ENCODE measurements at regions not wholly inside any gene's neighbourhood (a gene's known extent, or its start where the extent isn't known, plus 50 kb on each side); places are given as distances from the start of the nearest gene placed in this dataset.

DNA sequence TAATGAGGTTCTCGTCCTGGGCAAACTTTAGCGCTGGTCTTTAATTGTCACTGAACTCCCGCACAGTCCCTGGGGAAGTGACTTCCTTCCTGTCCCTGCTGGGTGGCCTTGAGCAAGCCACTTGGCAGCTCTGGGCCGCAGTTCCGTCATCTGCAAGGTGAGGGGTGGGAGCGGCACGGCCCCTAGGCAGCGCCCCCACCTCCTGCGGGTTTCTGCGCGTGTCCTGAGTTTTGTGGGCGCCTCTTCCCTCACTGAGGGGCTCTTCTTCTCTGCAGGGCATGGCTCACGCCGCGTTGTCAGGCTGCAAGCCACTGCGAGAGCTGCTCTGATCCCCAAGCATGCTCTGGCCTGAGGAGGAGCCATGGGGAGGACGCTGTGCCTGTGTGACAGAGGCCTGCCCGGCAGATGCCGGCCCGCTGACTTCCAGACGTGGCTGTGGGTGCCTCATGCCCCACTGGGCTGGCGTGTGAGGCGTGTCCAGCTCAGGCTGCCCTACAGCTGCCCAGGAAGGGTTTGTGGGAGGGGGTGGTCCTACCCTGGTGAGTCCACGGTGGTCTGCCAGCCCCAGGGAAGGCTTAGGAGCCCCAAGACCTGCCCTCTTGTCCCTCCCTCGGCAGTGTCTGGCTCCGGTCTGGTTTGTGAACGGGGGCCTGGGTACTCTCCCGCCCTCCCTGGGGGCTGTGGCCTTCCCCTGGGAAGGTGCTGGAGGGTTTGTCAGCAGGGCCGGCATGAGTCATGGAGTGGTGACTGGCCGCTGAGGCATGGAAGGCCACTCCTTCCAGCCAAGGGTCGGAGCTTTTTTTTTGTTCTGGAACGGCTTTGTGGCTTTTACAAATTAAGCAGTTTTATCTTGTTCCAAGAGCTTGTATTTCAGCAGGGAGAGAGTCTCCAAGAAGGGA, 182.0 kb downstream of the SEC14L1 start:
- intact Hi-C loops (cut with DNase I) = no loop called here
- H3K27me3 ChIP-seq (ENCODE audit: control insufficient read depth in 1 of 2, insufficient read depth in 2 of 2, low read length in 1 of 2) = no peaks in the 10 kb centered on the region
- ATAC-seq (ENCODE audit: low FRiP score) = peak; percentile 86

GRCh38 chr17:77323413-77324171, 182.8 kb downstream of the SEC14L1 start:
- Histone ChIP-seq H3K4me3 (ENCODE audit: low read length in 2 of 2) (no peak overlapping the region), H3K27ac (ENCODE audit: low read depth in 1 of 2, low read length in 2 of 2) (peak overlapping the region; percentile 30 to 90), H3K4me1 (ENCODE audit: control insufficient read depth in 1 of 2, insufficient read depth in 2 of 2, low read length in 2 of 2) (peaks cover 0 to 2% of the 10 kb centered on the region in 2 donors), H3K36me3 (ENCODE audit: control insufficient read depth in 1 of 2, insufficient read depth in 2 of 2, low read length in 1 of 2) (no peaks in the 10 kb centered on the region), H3K9me3 (ENCODE audit: control insufficient read depth, low read length) (no peaks in the 10 kb centered on the region), H3K27me3 (ENCODE audit: control insufficient read depth in 1 of 2, insufficient read depth in 2 of 2, low read length in 1 of 2) (no peaks in the 10 kb centered on the region)
- ATAC-seq (ENCODE audit: low FRiP score) (peak; percentile 67), DNase-seq (peak in 1 of 2 donors; percentile 86)
- intact Hi-C loops (cut with DNase I) = no loop called here
- WGBS, 2 donors = 6 to 11% methylated on average over 34 to 36 of the region's 36 CpGs

More for the DNA sequence above, 182.0 kb downstream of the SEC14L1 start:
- Histone ChIP-seq H3K4me1 (ENCODE audit: control insufficient read depth in 1 of 2, insufficient read depth in 2 of 2, low read length in 2 of 2) (peaks cover 0 to 2% of the 10 kb centered on the region in 2 donors), H3K27ac (ENCODE audit: low read depth in 1 of 2, low read length in 2 of 2) (peak overlapping the region; percentile 20 to 90), H3K36me3 (ENCODE audit: control insufficient read depth in 1 of 2, insufficient read depth in 2 of 2, low read length in 1 of 2) (no peaks in the 10 kb centered on the region), H3K4me3 (ENCODE audit: low read length in 2 of 2) (no peak overlapping the region), H3K9me3 (ENCODE audit: control insufficient read depth, low read length) (no peaks in the 10 kb centered on the region)
- WGBS, 2 donors = 13 to 14% methylated on average over 30 to 32 of the region's 32 CpGs
- DNase-seq = peak; percentile 95 to 97

GRCh38 chr17:77324227-77324626, 183.5 kb downstream of the SEC14L1 start:
- H3K9me3 ChIP-seq (ENCODE audit: control insufficient read depth, low read length) = no peaks in the 10 kb centered on the region
- peak overlapping the region in 1 of 2 donors; percentile 90 for H3K27ac ChIP-seq (ENCODE audit: low read depth in 1 of 2, low read length in 2 of 2)
- DNase-seq (peak in 1 of 2 donors; percentile 62), ATAC-seq (ENCODE audit: low FRiP score) (no peak)
- 89 to 90% methylated on average over 8 of the region's 8 CpGs for WGBS, 2 donors
- H3K27me3 ChIP-seq (ENCODE audit: control insufficient read depth in 1 of 2, insufficient read depth in 2 of 2, low read length in 1 of 2) = no peaks in the 10 kb centered on the region
- H3K4me3 ChIP-seq (ENCODE audit: low read length in 2 of 2) = no peak overlapping the region
- peaks cover 0 to 2% of the 10 kb centered on the region in 2 donors for H3K4me1 ChIP-seq (ENCODE audit: control insufficient read depth in 1 of 2, insufficient read depth in 2 of 2, low read length in 2 of 2)
- intact Hi-C loops (cut with DNase I) = no loop called here
- no peaks in the 10 kb centered on the region for H3K36me3 ChIP-seq (ENCODE audit: control insufficient read depth in 1 of 2, insufficient read depth in 2 of 2, low read length in 1 of 2)

DNA sequence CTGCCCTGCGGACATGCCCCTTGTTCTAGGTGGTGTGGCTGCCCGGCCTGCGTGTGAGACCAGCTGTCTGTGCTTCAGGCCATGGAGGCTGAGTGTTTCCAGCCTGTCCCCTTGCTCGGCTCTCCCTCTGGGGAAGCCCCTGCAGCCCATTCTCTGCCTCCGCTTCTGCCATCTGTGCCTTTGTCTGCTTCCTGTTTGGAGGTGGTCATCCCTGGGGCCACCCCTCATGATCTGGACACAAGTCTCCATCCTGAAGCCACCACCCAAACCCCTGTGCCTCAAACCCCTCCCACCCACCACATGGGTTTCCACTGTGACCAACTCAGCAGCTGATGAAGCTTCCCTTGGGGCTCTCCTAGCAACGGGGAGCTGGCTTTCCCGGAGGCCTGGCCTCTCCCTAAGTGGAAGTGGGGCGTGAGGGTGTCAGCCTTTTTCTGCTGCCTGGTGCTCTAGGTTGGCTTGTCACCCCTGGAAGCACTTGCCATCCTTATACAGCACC, 184.9 kb downstream of the SEC14L1 start:
- intact Hi-C loops (cut with DNase I) = loop anchor here (5.0 kb wide), 3 partner anchors 42 to 102 kb away; no protein-coding TSS in a partner anchor
- H3K9me3 ChIP-seq (ENCODE audit: control insufficient read depth, low read length) = no peaks in the 10 kb centered on the region
- H3K27ac ChIP-seq (ENCODE audit: low read depth in 1 of 2, low read length in 2 of 2) = peak overlapping the region in 1 of 2 donors; percentile 64
- DNase-seq (no peak), ATAC-seq (ENCODE audit: low FRiP score) (no peak)
- no peaks in the 10 kb centered on the region for H3K27me3 ChIP-seq (ENCODE audit: control insufficient read depth in 1 of 2, insufficient read depth in 2 of 2, low read length in 1 of 2)
- H3K4me1 ChIP-seq (ENCODE audit: control insufficient read depth in 1 of 2, insufficient read depth in 2 of 2, low read length in 2 of 2) = peaks cover 0 to 2% of the 10 kb centered on the region in 2 donors
- H3K4me3 ChIP-seq (ENCODE audit: low read length in 2 of 2) = no peak overlapping the region
- 73 to 77% methylated on average over 8 of the region's 8 CpGs for WGBS, 2 donors
- no peaks in the 10 kb centered on the region for H3K36me3 ChIP-seq (ENCODE audit: control insufficient read depth in 1 of 2, insufficient read depth in 2 of 2, low read length in 1 of 2)

DNA sequence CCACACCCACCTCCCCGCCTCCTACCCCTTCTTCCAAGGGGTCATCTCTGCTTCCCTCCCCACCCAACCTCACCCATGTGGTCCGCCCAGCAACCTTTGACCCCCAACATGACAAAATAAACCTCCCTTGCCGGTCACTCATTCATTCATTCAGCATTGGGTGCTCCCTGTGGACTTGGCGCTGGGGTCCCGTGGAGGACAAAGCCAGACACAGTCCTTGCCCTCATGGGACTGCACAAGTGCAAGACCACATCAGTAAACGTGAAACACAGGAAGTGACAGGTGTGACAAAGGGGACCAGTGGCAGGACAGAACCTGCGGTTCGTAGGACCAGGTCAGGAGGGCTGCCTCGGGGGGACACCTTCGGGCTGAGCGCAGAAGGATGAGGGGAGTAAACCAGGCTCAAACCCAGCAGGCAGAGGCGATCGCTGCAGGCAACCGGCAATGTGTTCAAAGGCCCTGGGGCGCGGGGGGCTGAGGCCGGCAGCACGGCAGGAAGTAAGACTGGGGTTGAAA, 185.4 kb downstream of the SEC14L1 start:
- 92 to 95% methylated on average over 18 of the region's 18 CpGs for WGBS, 2 donors
- Histone ChIP-seq H3K4me3 (ENCODE audit: low read length in 2 of 2) (no peak overlapping the region), H3K36me3 (ENCODE audit: control insufficient read depth in 1 of 2, insufficient read depth in 2 of 2, low read length in 1 of 2) (no peaks in the 10 kb centered on the region), H3K27ac (ENCODE audit: low read depth in 1 of 2, low read length in 2 of 2) (no peak overlapping the region), H3K9me3 (ENCODE audit: control insufficient read depth, low read length) (no peaks in the 10 kb centered on the region), H3K4me1 (ENCODE audit: control insufficient read depth in 1 of 2, insufficient read depth in 2 of 2, low read length in 2 of 2) (no peaks in the 10 kb centered on the region), H3K27me3 (ENCODE audit: control insufficient read depth in 1 of 2, insufficient read depth in 2 of 2, low read length in 1 of 2) (no peaks in the 10 kb centered on the region)
- intact Hi-C loops (cut with DNase I) = loop anchor here (5.0 kb wide), 3 partner anchors 41 to 101 kb away; no protein-coding TSS in a partner anchor
- DNase-seq (peak in 1 of 2 donors; percentile 72), ATAC-seq (ENCODE audit: low FRiP score) (no peak)

- Histone ChIP-seq H3K4me1 (ENCODE audit: control insufficient read depth in 1 of 2, insufficient read depth in 2 of 2, low read length in 2 of 2) (no peaks in the 10 kb centered on the region), H3K36me3 (ENCODE audit: control insufficient read depth in 1 of 2, insufficient read depth in 2 of 2, low read length in 1 of 2) (no peaks in the 10 kb centered on the region), H3K9me3 (ENCODE audit: control insufficient read depth, low read length) (no peaks in the 10 kb centered on the region), H3K27me3 (ENCODE audit: control insufficient read depth in 1 of 2, insufficient read depth in 2 of 2, low read length in 1 of 2) (no peaks in the 10 kb centered on the region), H3K4me3 (ENCODE audit: low read length in 2 of 2) (no peak overlapping the region), H3K27ac (ENCODE audit: low read depth in 1 of 2, low read length in 2 of 2) (no peak overlapping the region)
- intact Hi-C loops (cut with DNase I) = loop anchor here (5.0 kb wide), 3 partner anchors 41 to 101 kb away; no protein-coding TSS in a partner anchor
- ATAC-seq (ENCODE audit: low FRiP score) = no peak
- 97 to 99% methylated on average over 7 of the region's 7 CpGs for WGBS, 2 donors
- peak in 1 of 2 donors; percentile 24 for DNase-seq
These were observed 185.9 kb downstream of the SEC14L1 start for GRCh38 chr17:77326636-77327035.

DNA sequence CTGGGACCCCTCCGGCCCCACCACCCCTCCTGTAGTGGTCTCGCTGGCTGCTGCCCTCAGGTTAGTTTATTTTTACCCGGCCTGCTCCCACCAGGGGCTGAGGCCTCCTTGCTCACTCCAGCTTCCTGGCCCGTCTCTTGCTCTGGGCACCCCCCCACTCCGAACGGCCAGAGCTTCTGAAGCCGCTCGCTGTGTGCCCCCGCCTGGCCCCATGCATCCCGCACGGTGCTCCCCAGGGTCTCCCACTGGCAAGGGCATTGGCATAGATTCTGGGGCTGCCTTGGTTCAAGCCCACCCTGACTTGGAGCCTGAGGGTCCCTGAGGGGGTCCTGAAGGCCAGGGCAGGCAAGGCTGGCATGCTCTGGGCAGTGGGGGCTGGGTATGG, 186.4 kb downstream of the SEC14L1 start:
- no peak overlapping the region for H3K27ac ChIP-seq (ENCODE audit: low read depth in 1 of 2, low read length in 2 of 2)
- ATAC-seq (ENCODE audit: low FRiP score) = no peak
- no peaks in the 10 kb centered on the region for H3K4me1 ChIP-seq (ENCODE audit: control insufficient read depth in 1 of 2, insufficient read depth in 2 of 2, low read length in 2 of 2)
- no peaks in the 10 kb centered on the region for H3K9me3 ChIP-seq (ENCODE audit: control insufficient read depth, low read length)
- intact Hi-C loops (cut with DNase I) = loop anchor here (5.0 kb wide), 3 partner anchors 40 to 100 kb away; no protein-coding TSS in a partner anchor
- H3K27me3 ChIP-seq (ENCODE audit: control insufficient read depth in 1 of 2, insufficient read depth in 2 of 2, low read length in 1 of 2) = no peaks in the 10 kb centered on the region
- 93 to 96% methylated on average over 11 of the region's 11 CpGs for WGBS, 2 donors
- H3K4me3 ChIP-seq (ENCODE audit: low read length in 2 of 2) = no peak overlapping the region
- H3K36me3 ChIP-seq (ENCODE audit: control insufficient read depth in 1 of 2, insufficient read depth in 2 of 2, low read length in 1 of 2) = no peaks in the 10 kb centered on the region
- DNase-seq = peak in 1 of 2 donors; percentile 64
